ENCODE measurements at regions not wholly inside any gene's neighbourhood (a gene's known extent, or its start where the extent isn't known, plus 50 kb on each side); places are given as distances from the start of the nearest gene placed in this dataset.

DNA sequence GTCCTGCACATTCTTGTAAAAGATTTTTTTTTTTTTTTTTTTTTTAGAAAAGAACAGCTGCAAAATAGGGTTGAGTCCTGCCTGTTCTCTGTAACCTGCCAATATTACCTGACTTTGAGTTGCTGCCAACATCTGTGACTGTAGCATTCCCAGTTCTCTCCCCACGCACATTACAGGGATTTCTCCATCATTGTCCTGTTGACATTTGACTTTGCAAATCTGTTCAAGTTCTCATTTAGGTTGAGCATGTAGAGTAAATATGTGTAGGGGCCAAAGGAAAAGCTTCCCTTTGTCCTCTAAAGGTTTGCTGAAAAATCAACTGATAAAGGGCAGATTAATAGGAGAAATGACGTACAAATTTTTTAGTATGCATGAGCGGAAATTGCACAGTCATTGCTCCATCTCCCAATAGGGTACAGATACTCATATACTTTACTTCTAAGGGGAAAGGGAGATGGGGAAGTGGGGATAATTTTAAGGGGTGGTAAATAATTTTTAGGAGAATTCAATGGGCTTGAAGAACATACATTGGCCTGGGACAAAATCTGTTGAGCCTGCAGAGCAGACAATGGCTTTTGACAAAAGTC is 385.5 kb downstream of the PIK3C3 start:
- TF ChIP-seq, protein P1, sequence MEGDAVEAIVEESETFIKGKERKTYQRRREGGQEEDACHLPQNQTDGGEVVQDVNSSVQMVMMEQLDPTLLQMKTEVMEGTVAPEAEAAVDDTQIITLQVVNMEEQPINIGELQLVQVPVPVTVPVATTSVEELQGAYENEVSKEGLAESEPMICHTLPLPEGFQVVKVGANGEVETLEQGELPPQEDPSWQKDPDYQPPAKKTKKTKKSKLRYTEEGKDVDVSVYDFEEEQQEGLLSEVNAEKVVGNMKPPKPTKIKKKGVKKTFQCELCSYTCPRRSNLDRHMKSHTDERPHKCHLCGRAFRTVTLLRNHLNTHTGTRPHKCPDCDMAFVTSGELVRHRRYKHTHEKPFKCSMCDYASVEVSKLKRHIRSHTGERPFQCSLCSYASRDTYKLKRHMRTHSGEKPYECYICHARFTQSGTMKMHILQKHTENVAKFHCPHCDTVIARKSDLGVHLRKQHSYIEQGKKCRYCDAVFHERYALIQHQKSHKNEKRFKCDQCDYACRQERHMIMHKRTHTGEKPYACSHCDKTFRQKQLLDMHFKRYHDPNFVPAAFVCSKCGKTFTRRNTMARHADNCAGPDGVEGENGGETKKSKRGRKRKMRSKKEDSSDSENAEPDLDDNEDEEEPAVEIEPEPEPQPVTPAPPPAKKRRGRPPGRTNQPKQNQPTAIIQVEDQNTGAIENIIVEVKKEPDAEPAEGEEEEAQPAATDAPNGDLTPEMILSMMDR (IDR thresholded peaks at IDR 0.05), result no peak
- TF ChIP-seq POLR2A (IDR thresholded peaks at IDR 0.05), result no peak
